Astrocyte (in vitro differentiated cells and primary cell): ENCODE measurements at regions not wholly inside any gene's neighbourhood (a gene's known extent, or its start where the extent isn't known, plus 50 kb on each side); places are given as distances from the start of the nearest gene placed in this dataset.

Experiments
- CTCF ChIP-seq: IDR thresholded peaks from 2 replicates; pipeline ENCODE4 v1.5.1; 2011; ENCODE audit warnings: low read depth, mild to moderate bottlenecking, inconsistent platforms, low read length, moderate library complexity; ENCODE audit not compliant: insufficient read depth
- EZH2 ChIP-seq: IDR thresholded peaks from 2 replicates; pipeline ENCODE4 v1.6.1; 2012; ENCODE audit warnings: mild to moderate bottlenecking, low read length, inconsistent platforms; ENCODE audit not compliant: insufficient read depth

DNA sequence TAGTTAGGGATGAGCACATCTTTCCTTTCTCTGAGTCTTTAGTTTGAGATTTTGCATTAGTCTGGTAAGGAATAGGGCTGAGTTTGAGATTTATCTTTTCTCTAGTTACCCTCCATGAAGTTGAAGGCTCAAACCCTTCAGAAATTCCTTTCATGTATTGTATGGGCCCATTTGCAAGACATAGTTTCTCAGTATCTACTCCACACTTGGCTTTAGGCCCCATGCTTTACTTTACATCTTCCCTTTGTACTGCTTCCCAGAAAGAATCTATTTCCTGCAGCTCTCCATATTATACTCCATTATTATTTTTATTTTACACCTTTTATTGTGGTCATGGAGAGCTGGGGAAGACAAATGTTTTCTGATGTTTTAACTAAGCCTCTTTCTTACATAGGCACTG is 1038.2 kb downstream of the TECRL start:
- TF ChIP-seq CTCF (no peak), EZH2 (no peak)
